Retinal pigment epithelial cell (primary cell): ENCODE measurements at regions not wholly inside any gene's neighbourhood (a gene's known extent, or its start where the extent isn't known, plus 50 kb on each side); places are given as distances from the start of the nearest gene placed in this dataset.

Experiments
- DNase-seq: peaks from one replicate; pipeline ENCODE4 v3.0.0-alpha.2; 2010; ENCODE audit warnings: low read depth
- H3K4me3 ChIP-seq: 2 replicates; pipeline ENCODE4 v1.5.1; 2011; ENCODE audit warnings: mild to moderate bottlenecking, low read length, control low read depth, moderate library complexity
- TF ChIP-seq, protein P1 (sequence below): conservative IDR thresholded peaks from 2 replicates; pipeline ENCODE4 v1.5.1; 2011; ENCODE audit warnings: low read depth, low read length, control low read depth, inconsistent platforms

DNA sequence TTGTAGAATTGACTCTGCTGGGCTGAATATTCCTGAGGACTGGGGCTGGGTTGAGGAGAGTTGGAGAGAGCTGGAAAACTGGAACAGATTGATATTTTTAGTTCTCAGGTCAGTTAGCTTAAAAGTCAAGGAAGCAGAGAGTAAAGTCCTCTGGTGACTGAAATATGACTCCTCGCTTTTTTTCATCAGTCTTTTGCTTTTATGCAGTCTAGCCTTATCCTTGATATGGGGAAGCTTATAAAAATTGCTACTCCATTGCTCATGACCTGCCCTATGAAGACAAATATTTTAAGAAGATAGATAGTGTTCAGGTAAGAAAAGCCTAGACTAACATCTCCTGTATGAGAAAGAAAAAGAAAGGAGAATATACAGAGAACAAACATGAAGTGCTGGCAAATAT lies 152.7 kb downstream of the C4orf33 start:
- no peak overlapping the region for H3K4me3 ChIP-seq
- no peak for DNase-seq
- TF ChIP-seq, protein P1, sequence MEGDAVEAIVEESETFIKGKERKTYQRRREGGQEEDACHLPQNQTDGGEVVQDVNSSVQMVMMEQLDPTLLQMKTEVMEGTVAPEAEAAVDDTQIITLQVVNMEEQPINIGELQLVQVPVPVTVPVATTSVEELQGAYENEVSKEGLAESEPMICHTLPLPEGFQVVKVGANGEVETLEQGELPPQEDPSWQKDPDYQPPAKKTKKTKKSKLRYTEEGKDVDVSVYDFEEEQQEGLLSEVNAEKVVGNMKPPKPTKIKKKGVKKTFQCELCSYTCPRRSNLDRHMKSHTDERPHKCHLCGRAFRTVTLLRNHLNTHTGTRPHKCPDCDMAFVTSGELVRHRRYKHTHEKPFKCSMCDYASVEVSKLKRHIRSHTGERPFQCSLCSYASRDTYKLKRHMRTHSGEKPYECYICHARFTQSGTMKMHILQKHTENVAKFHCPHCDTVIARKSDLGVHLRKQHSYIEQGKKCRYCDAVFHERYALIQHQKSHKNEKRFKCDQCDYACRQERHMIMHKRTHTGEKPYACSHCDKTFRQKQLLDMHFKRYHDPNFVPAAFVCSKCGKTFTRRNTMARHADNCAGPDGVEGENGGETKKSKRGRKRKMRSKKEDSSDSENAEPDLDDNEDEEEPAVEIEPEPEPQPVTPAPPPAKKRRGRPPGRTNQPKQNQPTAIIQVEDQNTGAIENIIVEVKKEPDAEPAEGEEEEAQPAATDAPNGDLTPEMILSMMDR, result no peak

DNA sequence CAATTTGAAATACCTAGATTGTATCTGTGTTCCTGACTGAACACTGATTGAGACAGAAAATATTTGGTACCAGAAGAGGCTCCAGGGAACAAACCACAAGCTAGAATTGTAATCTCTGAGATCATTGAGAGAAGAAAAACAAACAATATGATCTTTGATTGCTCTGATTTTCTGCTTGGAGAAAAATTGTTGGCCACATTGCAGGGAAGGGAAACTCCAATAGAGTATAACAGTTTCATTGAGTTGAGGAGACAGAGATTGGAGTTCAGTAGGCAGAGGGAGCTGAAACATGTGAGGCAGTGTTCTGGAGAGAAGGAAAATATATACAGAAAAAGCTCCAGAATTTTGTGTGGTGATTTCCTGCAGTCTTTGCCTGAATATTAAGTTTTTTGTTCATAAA lies 158.2 kb downstream of the C4orf33 start:
- no peak overlapping the region for H3K4me3 ChIP-seq
- no peak for DNase-seq
- TF ChIP-seq, protein P1, result no peak

DNA sequence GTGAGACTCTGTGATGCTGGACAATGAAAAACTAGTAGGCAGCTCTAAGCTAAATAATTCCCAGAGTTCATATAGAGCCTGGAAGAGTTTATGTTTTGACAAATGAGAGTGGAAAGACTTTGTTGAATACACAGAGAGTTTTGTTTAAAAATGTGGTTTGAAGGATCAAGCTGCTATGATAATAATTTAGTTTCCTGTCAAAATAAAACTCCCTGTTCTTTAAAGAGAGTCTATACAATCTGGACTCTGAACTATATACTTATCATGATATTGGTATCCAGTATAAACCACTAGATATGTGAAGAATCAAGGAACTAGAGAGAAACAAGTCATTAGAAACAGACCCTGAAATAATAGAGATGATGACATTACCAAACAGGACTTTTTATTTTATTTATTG lies 158.6 kb downstream of the C4orf33 start:
- TF ChIP-seq, protein P1, result no peak
- DNase-seq, result no peak

DNA sequence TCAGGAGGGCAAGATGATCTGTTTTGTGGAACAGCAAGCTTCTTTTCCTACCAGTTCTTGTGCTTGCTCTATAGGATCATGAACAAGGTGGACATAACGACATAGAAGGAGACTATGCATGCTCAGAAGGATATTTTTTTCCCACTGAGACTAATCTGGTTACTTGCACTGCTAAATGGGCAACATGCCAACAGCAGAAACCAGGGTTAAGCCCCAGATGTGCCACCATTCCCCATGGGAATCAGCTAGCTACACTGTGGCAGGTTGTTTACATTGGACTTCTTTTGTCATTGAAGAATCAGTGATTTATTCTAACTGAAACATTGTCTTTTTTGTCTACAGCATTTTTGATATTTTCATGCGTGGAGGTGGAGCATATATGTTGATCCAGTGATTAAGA lies 165.6 kb downstream of the C4orf33 start:
- TF ChIP-seq, protein P1, result no peak
- no peak for DNase-seq
- no peak overlapping the region for H3K4me3 ChIP-seq

More for the DNA sequence above, 158.6 kb downstream of the C4orf33 start:
- no peak overlapping the region for H3K4me3 ChIP-seq

DNA sequence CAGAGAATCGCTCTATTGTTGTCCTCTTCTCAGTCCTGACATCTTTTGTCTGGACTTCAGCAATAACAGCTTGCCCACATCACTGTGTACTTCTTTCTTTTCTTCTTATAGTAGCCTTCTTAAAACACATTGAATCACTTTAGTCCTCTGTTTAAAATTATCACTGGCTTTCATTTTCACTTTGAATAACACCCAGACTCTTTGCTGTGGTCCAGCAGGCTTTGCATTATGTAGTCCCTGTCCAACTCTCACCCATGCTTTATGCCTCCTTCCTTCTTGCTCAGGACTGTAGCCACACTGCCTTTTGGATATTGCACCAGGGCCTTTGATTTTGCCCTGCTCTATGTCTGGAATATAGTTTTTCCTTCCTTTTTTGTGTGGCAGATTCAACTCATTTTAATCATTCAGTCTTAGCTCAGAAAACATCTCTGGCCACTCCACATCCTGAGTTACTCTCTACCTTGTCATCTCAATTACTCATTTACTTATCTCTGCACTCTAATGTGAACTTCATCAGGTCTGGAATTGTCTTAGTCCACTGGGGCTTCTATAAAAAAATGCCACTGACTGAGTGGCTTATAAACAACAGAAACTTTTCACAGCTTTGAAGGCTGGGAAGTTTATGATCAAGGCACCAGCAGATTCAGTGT lies 168.2 kb downstream of the C4orf33 start:
- DNase-seq, result no peak
- TF ChIP-seq, protein P1, result no peak
- no peak overlapping the region for H3K4me3 ChIP-seq

DNA sequence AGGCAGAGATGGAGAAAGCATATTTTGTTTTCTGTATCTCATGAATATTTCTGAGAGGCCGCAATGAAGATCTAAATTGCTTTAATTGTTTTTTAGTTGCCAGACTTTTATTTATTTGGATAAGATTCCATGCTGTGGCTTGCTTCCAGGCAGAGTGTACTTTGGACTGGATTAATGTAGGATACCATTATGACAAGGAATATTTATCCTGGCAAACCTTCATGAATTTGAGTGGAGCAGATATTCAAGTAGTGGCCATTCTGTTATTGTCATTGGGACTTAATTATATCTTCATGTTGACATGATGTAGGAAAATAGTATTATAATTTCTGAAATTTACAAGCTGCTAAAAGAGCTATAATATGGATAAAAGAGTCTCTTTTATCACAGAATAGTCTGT lies 182.9 kb downstream of the C4orf33 start:
- DNase-seq, result no peak
- no peak overlapping the region for H3K4me3 ChIP-seq
- TF ChIP-seq, protein P1, result no peak

DNA sequence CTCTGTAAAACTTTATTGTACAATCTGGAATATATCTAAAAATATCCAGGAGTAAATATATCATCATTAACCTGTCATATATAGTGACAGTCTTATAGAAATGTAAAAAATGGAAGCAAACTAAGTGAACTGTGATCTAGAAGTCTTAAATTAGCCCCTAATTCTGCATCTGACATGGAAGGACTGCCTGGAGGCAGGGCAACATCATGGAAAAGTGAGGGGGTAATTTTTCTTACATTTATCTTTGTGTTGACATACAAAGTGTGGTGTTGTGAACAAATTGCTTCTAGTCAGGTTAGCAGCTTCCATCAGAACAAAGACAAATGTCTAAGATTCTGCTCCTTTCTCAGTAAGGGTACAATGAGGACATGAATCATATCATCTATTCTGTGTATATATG lies 186.3 kb downstream of the C4orf33 start:
- no peak for DNase-seq
- TF ChIP-seq, protein P1, result no peak
- no peak overlapping the region for H3K4me3 ChIP-seq
